Skin epidermis (tissue), 12 donors: ENCODE measurements at regions not wholly inside any gene's neighbourhood (a gene's known extent, or its start where the extent isn't known, plus 50 kb on each side); places are given as distances from the start of the nearest gene placed in this dataset.
"Not testable (repeated sequence)": the region's sequence is repeated elsewhere in the genome, so short reads cannot be mapped to it uniquely, and the experiment has no call there.

Experiments used
- H3K27ac ChIP-seq, 21 experiments: fragments of 200-600 bp; sonication (generic) in 11 of 21; one replicate each; pipeline ENCODE4 v1.5.0; 2020; ENCODE audit warnings: mild to moderate bottlenecking in 3 of 21, inconsistent platforms in 2 of 21, moderate library complexity in 2 of 21
- H3K4me3 ChIP-seq, 7 experiments: fragments of 200-600 bp; sonication (generic) in 2 of 7; one replicate each; pipeline ENCODE4 v1.5.0; 2020; ENCODE audit warnings: inconsistent platforms in 2 of 7, mild to moderate bottlenecking in 2 of 7, moderate library complexity in 1 of 7

DNA sequence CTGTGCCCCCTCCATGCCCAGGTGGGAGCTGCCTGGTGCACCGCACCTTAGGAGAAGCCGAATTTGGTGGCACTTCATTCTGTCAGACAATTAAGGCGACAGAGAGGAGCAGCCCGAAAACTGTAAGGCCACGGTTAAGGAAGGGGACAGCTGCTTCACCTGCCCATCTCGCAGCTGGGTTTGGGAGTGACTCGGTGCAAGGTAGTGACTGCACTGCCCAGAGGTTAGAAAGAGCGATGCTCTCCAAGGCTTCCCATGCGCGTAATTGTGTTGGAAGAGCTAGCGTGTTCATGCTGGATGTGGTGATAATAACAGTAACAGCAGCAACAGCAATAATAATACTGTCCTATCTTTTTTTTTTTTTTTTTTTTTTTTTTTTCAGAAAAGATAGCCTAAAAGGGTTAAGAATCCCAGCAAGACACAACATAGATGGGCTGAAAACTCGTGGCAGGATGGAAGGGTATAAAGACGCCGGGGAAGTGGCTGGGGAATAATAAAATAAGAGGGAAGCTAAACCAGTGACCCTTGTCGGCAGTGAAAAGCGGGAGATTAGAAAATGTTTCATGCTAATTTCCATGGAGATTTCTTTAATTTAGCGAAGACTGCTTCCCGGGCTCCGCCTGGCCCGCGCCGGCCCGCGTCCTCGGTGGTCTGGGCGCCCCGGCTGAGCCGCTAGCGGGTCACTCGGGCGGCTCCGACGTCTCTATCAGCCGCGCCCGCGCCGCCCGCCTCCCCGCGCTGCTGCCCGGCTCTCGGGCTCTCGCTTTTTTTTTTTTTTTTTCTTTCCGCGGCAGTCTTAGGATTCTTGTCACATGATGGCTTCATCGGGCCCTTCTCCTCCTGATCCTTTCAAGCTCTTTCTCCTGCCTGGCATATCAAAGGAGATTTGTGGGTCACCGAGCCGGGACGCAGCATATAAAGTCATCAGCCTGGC is 617.1 kb downstream of the NR2F2 start:
- H3K4me3 ChIP-seq, result peak overlapping the region in 1 of 7 experiments; percentile 4

DNA sequence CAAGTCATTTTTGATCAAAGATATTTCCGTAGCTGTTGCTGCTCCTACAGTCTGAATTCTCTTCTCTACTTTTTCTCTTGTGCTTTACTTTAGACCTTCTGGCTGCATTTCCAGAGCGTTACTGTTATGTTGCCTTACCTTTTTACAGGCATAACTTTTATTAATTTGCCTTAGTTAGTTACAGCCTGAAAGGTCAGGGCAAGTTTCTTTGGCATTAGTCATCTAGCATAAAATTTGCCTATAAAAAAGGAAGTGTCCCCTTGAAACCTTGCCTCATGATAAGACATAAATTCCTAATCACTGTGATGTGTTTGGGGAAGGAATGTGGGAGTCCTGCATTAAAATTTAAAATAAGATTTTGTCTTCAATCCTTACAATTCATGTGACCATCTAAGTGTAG is 618.5 kb downstream of the NR2F2 start:
- H3K4me3 ChIP-seq, result no peak overlapping the region
- no peak overlapping the region for H3K27ac ChIP-seq

More for the DNA sequence above, 617.1 kb downstream of the NR2F2 start:
- H3K27ac ChIP-seq, result no peak overlapping the region

DNA sequence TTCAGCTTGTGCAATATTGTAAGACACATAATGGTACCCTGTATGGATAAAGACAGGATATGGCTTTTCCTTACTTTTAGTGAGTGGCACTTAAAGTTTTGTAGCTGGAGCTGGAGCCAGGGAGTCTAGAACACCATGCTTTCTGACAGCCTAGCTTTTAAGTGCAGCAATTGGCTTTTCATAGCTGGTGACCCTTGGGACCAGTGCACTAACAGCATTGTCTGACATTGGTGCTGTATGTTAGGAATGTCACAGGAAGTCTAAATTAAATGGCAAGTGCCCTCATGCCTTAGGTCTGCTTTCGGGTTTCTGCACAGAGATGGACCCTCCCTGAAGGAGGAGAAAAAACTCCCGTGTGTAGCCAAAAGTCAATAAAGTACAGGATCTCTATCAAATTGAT is 628.2 kb downstream of the NR2F2 start:
- H3K4me3 ChIP-seq, result no peak overlapping the region
- H3K27ac ChIP-seq, result no peak overlapping the region

DNA sequence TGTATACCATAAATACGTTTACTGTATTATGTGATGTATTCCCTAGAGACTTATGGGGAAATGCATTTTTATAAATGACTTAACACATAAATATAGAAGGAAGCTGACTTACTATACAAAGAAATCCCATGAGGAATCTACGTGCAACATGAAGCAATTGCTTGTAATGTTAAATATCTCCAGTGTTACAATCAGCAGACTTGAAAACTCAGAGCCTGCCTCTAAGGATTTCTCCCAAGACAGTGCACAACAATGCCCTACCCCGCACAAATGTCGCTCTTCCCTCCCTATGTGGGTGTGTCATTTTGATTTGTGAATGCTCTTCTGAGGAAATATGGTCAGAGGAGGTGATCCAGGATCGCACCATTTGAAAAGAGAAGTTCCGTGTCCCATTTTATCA is 629.0 kb downstream of the NR2F2 start:
- Histone ChIP-seq H3K4me3 (no peak overlapping the region), H3K27ac (no peak overlapping the region)

DNA sequence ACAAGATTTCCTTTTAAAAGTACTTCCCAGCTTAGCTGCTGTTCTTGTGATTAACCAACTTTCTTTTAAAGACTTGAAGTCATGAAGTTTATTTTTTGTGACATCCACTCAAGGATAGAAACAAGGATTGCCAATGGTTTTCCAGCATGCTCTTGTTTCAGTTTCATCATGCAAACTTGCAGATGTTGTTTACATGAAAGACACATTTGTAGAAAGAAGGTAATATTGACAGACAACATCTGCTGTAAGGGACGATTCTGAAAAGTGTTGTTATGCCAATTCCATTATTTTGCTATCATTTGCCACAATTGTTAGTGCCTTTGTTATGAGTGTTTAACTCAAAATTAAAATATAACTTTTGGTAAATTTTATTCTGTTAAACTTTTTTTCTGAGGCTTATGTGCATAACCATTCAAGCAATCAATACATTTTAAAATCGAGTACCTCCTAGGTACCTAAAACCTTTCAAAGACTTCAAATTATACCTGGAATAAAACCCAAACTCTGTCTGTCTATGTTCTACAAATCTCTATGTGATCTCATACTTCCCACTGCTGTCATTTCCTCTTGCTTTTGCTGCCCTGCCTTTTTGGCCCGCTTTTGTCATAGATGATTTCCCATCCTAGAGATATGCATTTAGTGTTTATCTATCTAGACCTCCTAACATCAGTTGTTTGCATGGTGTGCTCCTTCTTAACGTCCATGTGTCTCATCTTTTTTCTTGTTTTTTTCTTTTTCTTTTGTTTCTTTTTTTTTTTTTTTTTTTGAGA is 630.4 kb downstream of the NR2F2 start:
- H3K4me3 ChIP-seq, result no peak overlapping the region
- H3K27ac ChIP-seq, result no peak overlapping the region

DNA sequence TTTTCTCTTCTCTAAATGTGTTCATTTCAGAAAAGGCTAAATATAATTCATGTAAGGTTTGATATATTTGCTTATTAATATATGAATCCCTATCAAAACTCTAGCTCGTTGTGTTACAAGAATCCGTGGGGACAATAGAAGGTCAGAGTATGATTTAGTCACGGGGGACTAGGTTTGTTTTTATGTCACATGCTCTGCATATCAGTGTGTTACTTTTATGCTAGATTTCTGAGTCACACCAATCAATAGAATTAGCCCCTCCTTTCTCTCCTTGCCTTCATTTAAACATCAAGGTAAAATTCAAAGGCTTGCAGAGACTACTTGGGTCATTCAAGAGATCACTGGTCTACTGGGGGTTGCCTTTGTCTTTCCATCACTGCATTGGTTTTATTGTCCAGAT is 636.1 kb downstream of the NR2F2 start:
- Histone ChIP-seq H3K27ac (no peak overlapping the region), H3K4me3 (no peak overlapping the region)

DNA sequence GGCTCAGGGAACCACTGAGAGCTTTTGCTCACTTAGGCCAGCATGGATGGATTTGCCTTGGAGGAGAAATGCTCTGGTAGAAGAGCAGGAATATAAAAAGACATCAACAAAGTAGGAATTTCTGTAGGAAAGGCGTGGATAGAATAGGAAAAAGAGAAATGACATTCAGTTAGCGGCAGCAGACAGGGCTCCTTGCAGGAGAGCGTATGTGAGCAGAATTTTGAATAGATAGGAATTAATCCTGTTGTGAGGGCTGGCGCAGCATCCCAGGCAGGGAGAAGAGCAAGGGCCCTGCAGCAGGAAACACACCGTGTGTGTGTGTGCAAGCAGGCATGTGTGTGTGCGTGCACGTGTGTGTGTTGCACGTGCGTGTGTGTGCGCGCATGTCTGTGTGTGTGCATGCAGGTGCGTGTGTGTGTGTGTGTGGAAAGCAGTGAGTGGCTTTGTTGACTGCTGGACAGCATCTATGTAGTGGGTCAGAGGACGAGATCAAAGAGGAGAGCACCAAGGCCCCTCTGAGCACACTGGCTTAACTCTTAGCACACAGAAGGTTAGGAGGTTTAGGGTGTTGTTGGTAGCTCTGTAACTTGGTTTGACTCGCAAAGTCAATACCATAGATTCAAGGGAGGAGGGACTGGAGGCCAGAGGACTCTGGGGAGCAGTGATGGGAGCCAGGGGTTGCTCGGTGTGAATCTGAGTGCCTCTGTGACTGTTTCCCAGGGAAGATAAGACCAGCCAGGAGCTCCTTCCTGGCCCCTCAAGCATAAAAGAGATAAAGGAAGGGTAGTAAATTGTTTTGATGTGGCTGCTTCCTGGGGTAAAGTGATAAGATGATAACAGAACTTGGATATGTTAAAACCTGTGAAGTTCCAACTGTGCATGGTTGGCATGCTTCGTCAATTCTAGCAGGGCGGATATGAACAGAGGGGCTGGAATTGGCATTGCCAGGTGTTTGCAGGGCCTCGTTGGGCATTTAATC is 639.5 kb downstream of the NR2F2 start:
- Histone ChIP-seq H3K4me3 (no peak overlapping the region), H3K27ac (no peak overlapping the region)

DNA sequence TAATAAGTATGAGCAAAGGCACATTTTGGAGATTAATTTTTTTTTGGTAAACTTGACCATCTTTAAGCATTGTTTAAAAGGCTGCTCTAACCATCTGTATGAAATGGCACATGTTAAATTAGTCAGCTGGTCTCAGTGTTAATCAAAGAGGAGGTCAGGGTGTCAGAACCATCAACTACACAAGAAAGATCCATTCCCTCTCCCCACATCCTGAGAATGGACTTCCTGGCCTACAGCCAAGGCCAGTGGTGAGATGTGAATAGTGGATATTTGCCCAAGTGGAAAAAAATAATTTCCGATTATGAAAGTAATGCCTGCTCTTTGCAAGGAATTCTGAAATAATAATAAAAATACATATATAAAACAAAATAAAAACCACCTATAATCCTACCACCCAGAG is 641.7 kb downstream of the NR2F2 start:
- Histone ChIP-seq H3K4me3 (no peak overlapping the region), H3K27ac (no peak overlapping the region)

DNA sequence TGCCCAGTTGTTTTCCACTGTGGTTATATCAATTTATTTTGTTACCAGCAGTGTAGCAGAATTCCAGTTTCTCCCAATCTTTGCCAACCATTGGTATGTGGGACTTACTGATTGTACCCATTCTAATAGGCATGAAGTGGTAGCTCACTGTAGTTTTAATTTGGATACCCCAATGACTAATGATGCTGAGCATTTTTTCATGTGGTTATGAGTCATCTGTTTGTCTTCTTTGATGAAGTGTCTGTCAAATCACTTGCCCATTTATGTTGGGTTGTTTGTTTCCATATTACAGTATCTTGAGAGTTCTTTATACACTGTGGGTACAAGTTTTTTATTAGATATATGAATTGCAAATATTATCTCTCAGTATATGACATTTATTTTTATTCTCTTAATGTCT is 644.3 kb downstream of the NR2F2 start:
- H3K27ac ChIP-seq, result no peak overlapping the region

DNA sequence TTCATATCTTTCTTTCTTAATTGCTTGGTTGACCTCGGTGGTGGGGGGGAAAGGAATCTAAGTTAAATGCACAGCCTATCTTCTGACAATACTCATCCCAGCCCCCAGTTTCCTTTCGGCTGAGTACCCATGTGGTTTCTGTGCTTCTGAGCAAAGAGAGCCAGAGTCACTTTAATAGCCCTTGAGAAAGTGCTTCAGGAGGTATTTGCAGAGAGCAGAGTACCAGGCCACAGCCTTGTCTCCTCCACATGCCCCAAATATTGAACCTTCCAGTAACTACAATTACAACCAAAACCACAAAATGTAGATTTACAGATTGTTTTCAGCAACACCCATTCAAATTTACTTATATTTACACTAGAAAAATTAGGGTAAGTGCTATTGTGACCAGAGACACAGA is 647.4 kb downstream of the NR2F2 start:
- H3K27ac ChIP-seq, result no peak overlapping the region

More for the DNA sequence above, 644.3 kb downstream of the NR2F2 start:
- no peak overlapping the region for H3K4me3 ChIP-seq

DNA sequence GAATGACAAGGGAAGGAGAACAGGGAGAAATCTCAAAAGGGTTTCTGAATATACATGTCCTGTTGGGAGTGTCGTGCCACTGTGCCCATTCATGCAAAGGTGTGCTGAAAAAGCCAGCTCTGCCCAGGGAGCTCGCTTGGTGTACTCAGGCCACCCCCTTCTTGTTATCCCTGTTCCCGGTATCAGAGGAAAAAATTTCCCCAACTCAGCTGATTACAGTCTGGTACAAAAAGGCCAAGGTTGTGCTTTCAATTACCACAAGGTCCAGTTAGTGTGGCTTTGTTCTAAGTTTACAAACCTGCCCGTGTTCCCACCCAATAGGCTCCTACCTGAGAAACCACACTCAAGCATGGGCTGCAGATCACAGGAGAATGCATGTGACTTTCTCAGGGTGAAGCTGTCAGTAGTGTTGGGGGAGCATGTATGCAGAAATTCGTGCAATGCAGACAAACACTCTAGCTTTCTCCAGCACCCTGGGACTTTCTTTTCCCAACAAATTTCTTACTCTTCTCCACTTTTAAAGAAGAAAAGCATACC is 648.5 kb downstream of the NR2F2 start:
- H3K27ac ChIP-seq, result no peak overlapping the region
- no peak overlapping the region for H3K4me3 ChIP-seq

More for the DNA sequence above, 647.4 kb downstream of the NR2F2 start:
- no peak overlapping the region for H3K4me3 ChIP-seq

DNA sequence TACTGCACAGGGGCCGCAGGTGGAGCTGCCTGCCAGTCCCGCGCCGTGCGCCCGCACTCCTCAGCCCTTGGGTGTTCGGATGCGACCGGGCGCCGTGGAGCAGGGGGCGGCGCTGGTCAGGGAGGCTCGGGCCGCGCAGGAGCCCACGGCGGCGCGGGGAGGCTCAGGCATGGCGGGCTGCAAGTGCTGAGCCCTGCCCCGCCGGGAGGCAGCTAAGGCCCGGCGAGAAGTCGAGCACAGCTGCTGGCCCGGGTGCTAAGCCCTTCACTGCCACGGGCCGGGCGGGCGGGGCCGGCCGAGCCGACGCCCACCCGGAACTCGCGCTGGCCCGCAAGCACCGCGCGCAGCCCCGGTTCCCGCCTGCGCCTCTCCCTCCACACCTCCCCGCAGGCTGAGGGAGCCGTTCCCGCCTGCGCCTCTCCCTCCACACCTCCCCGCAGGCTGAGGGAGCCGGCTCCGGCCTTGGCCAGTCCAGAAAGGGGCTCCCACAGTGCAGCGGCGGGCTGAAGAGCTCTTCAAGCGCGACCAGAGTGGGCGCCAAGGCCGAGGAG is 653.7 kb downstream of the NR2F2 start:
- H3K4me3 ChIP-seq, H3K27ac ChIP-seq: not testable (repeated sequence)

DNA sequence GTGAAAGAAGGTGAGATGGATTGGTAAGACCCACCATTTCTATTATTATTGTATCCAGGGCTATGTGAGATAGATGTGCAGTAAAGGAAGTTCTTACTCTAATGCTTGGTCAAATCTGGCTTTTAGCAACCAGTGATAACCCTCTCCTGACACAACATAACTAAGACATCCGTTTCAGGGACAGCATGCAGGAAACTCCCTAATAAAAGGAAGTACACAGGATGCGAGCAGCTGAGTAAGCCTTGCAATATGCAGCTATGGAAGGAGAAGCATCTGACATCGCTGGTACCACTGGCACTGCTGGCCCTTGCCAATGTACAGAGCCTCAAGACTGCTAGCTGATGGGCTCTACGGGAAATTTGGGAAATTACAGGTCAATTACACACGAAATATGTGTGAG is 662.3 kb downstream of the NR2F2 start:
- Histone ChIP-seq H3K27ac (no peak overlapping the region), H3K4me3 (no peak overlapping the region)

DNA sequence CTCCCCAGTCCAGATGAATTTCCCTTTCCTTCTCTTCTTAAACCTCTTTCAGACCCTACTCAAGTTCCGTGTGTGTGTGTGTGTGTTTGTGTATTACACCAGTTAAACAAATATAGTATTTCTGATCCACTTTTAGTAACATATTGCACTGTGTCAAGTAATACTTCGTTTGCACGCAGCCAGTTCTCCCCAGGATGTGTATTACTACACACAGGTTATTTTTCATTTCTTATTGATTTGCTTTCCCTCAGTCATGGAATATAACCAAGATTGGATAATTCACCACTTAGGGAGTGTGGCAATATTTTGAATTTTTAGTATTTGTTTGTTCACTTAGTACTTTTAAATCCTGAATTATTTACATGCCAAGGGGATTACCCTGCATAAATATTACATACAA is 667.0 kb downstream of the NR2F2 start:
- Histone ChIP-seq H3K27ac (no peak overlapping the region), H3K4me3 (no peak overlapping the region)

DNA sequence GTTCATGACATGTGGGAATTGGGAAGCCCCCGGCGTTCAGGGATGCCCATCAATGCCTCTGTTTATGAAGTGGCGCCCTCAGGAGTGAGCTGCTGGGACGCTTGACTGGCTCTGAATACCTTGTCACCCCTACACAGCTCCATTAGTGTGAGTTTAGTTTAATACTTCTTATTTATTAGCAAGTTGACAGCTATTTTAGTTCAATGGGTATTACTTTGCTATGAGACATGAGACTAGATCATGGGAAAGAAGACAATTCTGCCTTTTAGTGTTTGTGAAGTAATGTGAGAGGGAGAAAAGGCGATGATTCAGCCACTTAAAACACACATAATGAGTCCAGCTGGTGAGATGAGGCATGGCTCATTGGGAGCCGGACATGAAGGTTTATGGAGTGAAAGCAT is 678.5 kb downstream of the NR2F2 start:
- Histone ChIP-seq H3K27ac (no peak overlapping the region), H3K4me3 (no peak overlapping the region)

DNA sequence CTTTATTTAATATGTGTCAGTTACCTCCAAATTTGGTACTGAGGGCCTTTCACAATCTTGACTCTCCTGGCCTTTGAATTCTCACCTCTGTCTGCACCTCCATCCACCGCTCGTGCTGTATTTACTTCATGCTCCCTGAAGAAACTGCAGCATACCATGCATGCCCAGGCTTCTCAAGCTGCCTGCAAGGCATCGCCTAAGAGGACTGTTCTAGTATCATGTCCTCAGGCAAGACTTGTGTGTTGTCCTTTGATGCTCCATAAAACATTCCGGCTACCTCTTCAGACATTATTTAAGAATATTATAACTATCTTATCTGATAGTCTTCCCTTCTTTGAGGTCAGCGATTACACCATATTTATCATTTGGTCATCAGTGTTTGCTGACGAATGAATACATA is 682.5 kb downstream of the NR2F2 start:
- Histone ChIP-seq H3K4me3 (no peak overlapping the region), H3K27ac (no peak overlapping the region)

DNA sequence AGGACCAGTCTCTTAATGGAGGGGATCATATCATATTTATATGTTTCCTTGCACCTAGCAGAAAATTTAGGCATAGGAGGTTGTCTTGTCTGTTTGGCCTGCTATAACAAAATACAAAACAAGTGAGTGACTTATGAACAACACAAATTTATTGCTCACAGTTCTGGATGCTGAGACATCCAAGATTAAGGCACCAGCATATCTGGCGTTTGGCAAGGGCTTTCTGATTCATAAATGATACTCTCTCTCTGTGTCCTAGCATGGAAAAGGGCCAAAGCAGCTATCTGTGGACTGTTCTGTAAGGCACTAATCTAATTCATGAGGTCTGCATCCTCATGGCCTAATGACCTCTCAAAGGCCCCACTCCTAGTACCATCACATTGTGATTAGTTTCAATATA is 683.0 kb downstream of the NR2F2 start:
- Histone ChIP-seq H3K4me3 (no peak overlapping the region), H3K27ac (no peak overlapping the region)

DNA sequence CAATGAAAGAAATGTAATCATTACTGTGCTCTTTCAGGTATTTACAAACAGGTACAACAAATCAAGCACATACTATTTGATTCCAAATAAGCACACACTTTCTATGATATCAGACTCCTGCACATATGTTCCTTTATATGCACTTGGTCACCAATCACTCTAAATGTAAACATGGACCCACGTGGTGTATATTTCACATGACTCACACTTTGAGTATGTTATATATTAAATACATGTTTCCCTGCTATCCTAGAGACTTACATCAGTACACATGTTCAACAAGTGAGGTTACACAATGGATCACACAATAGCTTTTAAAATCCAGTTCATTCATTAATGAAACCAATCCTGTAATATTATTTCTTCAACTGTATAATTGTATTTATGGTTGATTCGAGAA is 683.5 kb downstream of the NR2F2 start:
- H3K27ac ChIP-seq, result no peak overlapping the region
- no peak overlapping the region for H3K4me3 ChIP-seq

DNA sequence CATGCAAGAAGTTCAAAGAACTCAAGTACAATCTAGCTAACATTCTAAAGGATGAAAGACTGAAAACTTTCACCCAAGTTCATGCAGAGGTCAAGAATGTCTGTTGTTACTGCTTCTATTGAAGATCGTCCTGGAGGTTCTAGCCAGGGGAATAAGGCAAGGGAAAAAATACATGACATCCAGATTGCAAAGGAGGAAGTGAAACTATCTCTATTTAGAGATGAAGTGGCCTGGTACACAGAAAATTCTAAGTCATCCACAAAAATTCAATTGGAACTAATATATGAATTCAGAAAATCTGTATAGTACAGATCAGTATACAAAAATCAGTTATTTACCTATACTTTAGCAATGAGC is 693.0 kb downstream of the NR2F2 start:
- H3K27ac ChIP-seq, result no peak overlapping the region
- H3K4me3 ChIP-seq, result no peak overlapping the region
